ENCODE measurements at regions not wholly inside any gene's neighbourhood (a gene's known extent, or its start where the extent isn't known, plus 50 kb on each side); places are given as distances from the start of the nearest gene placed in this dataset.
A peak's percentile ranks its signal among the peaks of the same experiment; 100 is the strongest.

- Histone ChIP-seq H4K91ac (ENCODE audit: insufficient read depth, low read depth, low read length) (no peak overlapping the region), H2BK120ac (ENCODE audit: low read depth, low read length) (no peak overlapping the region; the same call in 1 of the 2 replicates), H3K4me2 (ENCODE audit: low read depth, low read length) (peak overlapping the region; percentile 34; the same call in 1 of the 2 replicates), H3K18ac (ENCODE audit: low read depth, low read length) (no peak overlapping the region), H2BK15ac (ENCODE audit: low read depth, low read length) (no peak overlapping the region), H3K9me1 (ENCODE audit: insufficient read depth, low read length) (no peaks in the 10 kb centered on the region; the same call in 1 of the 2 replicates), H2BK5ac (ENCODE audit: low read depth, low read length, poor library complexity, severe bottlenecking) (peak overlapping the region; percentile 37), H3K56ac (ENCODE audit: extremely low read depth, insufficient read depth, low read length) (no peak overlapping the region), H2BK20ac (ENCODE audit: low read depth, low read length) (no peak overlapping the region), H3K4ac (ENCODE audit: low read depth, low read length) (no peak overlapping the region), H4K5ac (ENCODE audit: low read depth, low read length) (no peak overlapping the region), H3K27me3 (ENCODE audit: control insufficient read depth, insufficient read depth, low read length) (no peaks in the 10 kb centered on the region), H3K23ac (ENCODE audit: low read depth, low read length) (peak overlapping the region; percentile 43; the same call in 1 of the 2 replicates), H4K8ac (ENCODE audit: low read depth in 2 of 2, low read length in 2 of 2) (no peak overlapping the region; a peak in 1 of 4 replicates), H3K79me1 (ENCODE audit: low read depth in 1 of 2, low read length in 2 of 2) (peaks cover 0 to 4% of the 10 kb centered on the region in 2 experiments; a peak in 3 of 4 replicates), H3K27ac (ENCODE audit: insufficient read depth, low read length) (no peak overlapping the region; the same call in 1 of the 2 replicates), H3K4me1 (ENCODE audit: control insufficient read depth, insufficient read depth, low read length) (peaks cover 3% of the 10 kb centered on the region; the same call in 1 of the 2 replicates), H3K36me3 (ENCODE audit: control insufficient read depth, insufficient read depth, low read length) (peaks cover 4% of the 10 kb centered on the region; the same call in 1 of the 2 replicates), H2AFZ (replicated peaks; ENCODE audit: low read length, poor library complexity) (no peak overlapping the region), H2AK5ac (ENCODE audit: low read depth, low read length) (no peak overlapping the region), H3K9ac (ENCODE audit: low read depth, low read length) (no peak overlapping the region), H2AK9ac (replicated peaks; ENCODE audit: low read depth, low read length, poor library complexity) (no peak overlapping the region), H3K14ac (replicated peaks; ENCODE audit: low read depth, low read length) (no peak overlapping the region), H3K9me3 (ENCODE audit: control insufficient read depth, insufficient read depth, low read length) (no peaks in the 10 kb centered on the region), H3K4me3 (ENCODE audit: insufficient read depth, low read depth, low read length) (no peak overlapping the region), H4K20me1 (ENCODE audit: insufficient read depth, low read length) (peaks cover 19% of the 10 kb centered on the region)
- ChIA-PET CTCF (no interaction called here), POLR2A (ENCODE audit: unreplicated experiment) (no interaction called here)
- BruUV-seq (replicated peaks) = no TSS peak
- no peak for TF ChIP-seq MXI1 (IDR thresholded peaks at IDR 0.05; ENCODE audit: borderline replicate concordance, low read depth, low read length)
- no peak for TF ChIP-seq MAFK (IDR thresholded peaks at IDR 0.05; ENCODE audit: low read depth, low read length)
- no peak for TF ChIP-seq SMC3 (IDR thresholded peaks at IDR 0.05; ENCODE audit: low read depth, low read length)
- TF ChIP-seq CEBPB (IDR thresholded peaks at IDR 0.05; ENCODE audit: low read depth, low read length) = no peak
- TF ChIP-seq, protein P1, sequence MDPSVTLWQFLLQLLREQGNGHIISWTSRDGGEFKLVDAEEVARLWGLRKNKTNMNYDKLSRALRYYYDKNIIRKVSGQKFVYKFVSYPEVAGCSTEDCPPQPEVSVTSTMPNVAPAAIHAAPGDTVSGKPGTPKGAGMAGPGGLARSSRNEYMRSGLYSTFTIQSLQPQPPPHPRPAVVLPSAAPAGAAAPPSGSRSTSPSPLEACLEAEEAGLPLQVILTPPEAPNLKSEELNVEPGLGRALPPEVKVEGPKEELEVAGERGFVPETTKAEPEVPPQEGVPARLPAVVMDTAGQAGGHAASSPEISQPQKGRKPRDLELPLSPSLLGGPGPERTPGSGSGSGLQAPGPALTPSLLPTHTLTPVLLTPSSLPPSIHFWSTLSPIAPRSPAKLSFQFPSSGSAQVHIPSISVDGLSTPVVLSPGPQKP (IDR thresholded peaks at IDR 0.05; ENCODE audit: borderline replicate concordance, low read depth, low read length) = no peak
- no peak for TF ChIP-seq FOS (IDR thresholded peaks at IDR 0.05; ENCODE audit: low read depth, low read length)
- TF ChIP-seq RFX5 (IDR thresholded peaks at IDR 0.05; ENCODE audit: low read depth, low read length) = no peak
- TF ChIP-seq RAD21 (IDR thresholded peaks at IDR 0.05; ENCODE audit: low read length) = no peak
- TF ChIP-seq CHD1 (IDR thresholded peaks at IDR 0.05; ENCODE audit: low read depth, low read length) = no peak
- intact Hi-C loops (cut with micrococcal nuclease) (no loop called here), in situ Hi-C loops (cut with MboI; ENCODE audit: low sequenced_read_pairs) (loop anchor here (25.0 kb wide), 1 partner anchor 837 kb away; the partner anchor contains the start of gene RNASEH2B), dilution Hi-C loops (cut with HindIII; ENCODE audit: low sequenced_read_pairs, unreplicated experiment) (no loop called here)
- no CpG with 5 or more reads among the region's 3 CpGs for WGBS, 2 experiments (ENCODE audit: extremely low coverage in 2 of 2, insufficient read length in 1 of 2)
- DNase-seq (no peak), ATAC-seq (ENCODE audit: low read depth) (no peak)
These were observed 60.4 kb downstream of the KCNRG start for GRCh38 chr13:50075619-50076097.
